NCI-H1694 treated with DMSO at 0.1 percent for 48 hours (cell line): ENCODE measurements at regions not wholly inside any gene's neighbourhood (a gene's known extent, or its start where the extent isn't known, plus 50 kb on each side); places are given as distances from the start of the nearest gene placed in this dataset.
"Not testable (repeated sequence)": the region's sequence is repeated elsewhere in the genome, so short reads cannot be mapped to it uniquely, and the experiment has no call there.

ENCODE experiments used
- DNase-seq: peaks from one replicate; lab custom pipeline; 2025; lab: John Stamatoyannopoulos, UW

GRCh38 chr1:147348592-147348991 is 106.1 kb downstream of the CHD1L start:
- not testable (repeated sequence) for DNase-seq

- no peak for DNase-seq
Observed at GRCh38 chr1:147349533-147349932, 107.0 kb downstream of the CHD1L start.

- DNase-seq = no peak
Observed at GRCh38 chr1:147351140-147351835, 108.8 kb downstream of the CHD1L start.

- DNase-seq = no peak
Observed at GRCh38 chr1:147377263-147378246, 135.1 kb downstream of the CHD1L start.

GRCh38 chr1:147379889-147380288 is 137.4 kb downstream of the CHD1L start:
- no peak for DNase-seq

- no peak for DNase-seq
Observed at GRCh38 chr1:147384804-147385203, 142.3 kb downstream of the CHD1L start.

GRCh38 chr1:147388969-147389368 is 146.5 kb downstream of the CHD1L start:
- no peak for DNase-seq

GRCh38 chr1:147389532-147390184 is 147.2 kb downstream of the CHD1L start:
- peak; percentile 58 for DNase-seq

- DNase-seq = no peak
Observed at GRCh38 chr1:147390185-147390542, 147.7 kb downstream of the CHD1L start.

- DNase-seq = no peak
Observed at GRCh38 chr1:147391114-147391513, 148.6 kb downstream of the CHD1L start.

GRCh38 chr1:147402326-147403045 is 138.8 kb upstream of the BCL9 start:
- DNase-seq = not testable (repeated sequence)

GRCh38 chr1:147404344-147404743 is 137.0 kb upstream of the BCL9 start:
- DNase-seq = not testable (repeated sequence)

GRCh38 chr1:147409886-147410285 is 131.4 kb upstream of the BCL9 start:
- DNase-seq = no peak

GRCh38 chr1:147413110-147413605 is 128.1 kb upstream of the BCL9 start:
- no peak for DNase-seq

GRCh38 chr1:147414505-147415163 is 126.7 kb upstream of the BCL9 start:
- DNase-seq = no peak

- DNase-seq = no peak
Observed at GRCh38 chr1:147417024-147417423, 124.3 kb upstream of the BCL9 start.

GRCh38 chr1:147423100-147423827 is 118.0 kb upstream of the BCL9 start:
- DNase-seq = not testable (repeated sequence)

- DNase-seq = no peak
Observed at GRCh38 chr1:147434921-147435320, 106.4 kb upstream of the BCL9 start.

GRCh38 chr1:147444381-147444780 is 96.9 kb upstream of the BCL9 start:
- DNase-seq = no peak

GRCh38 chr1:147451628-147452027 is 89.7 kb upstream of the BCL9 start:
- no peak for DNase-seq
